Fibroblast of villous mesenchyme (primary cell): ENCODE measurements at regions not wholly inside any gene's neighbourhood (a gene's known extent, or its start where the extent isn't known, plus 50 kb on each side); places are given as distances from the start of the nearest gene placed in this dataset.

Source experiments
- DNase-seq: peaks from one replicate; pipeline ENCODE4 v3.0.0-alpha.2; 2010; ENCODE audit warnings: low read depth
- H3K4me3 ChIP-seq: 2 replicates; pipeline ENCODE4 v1.5.1; 2011; ENCODE audit warnings: low read depth, mild to moderate bottlenecking, low read length
- CTCF ChIP-seq: IDR thresholded peaks from 2 replicates; pipeline ENCODE4 v1.5.1; 2012; ENCODE audit warnings: low read depth, mild to moderate bottlenecking, low read length; ENCODE audit not compliant: insufficient read depth

DNA sequence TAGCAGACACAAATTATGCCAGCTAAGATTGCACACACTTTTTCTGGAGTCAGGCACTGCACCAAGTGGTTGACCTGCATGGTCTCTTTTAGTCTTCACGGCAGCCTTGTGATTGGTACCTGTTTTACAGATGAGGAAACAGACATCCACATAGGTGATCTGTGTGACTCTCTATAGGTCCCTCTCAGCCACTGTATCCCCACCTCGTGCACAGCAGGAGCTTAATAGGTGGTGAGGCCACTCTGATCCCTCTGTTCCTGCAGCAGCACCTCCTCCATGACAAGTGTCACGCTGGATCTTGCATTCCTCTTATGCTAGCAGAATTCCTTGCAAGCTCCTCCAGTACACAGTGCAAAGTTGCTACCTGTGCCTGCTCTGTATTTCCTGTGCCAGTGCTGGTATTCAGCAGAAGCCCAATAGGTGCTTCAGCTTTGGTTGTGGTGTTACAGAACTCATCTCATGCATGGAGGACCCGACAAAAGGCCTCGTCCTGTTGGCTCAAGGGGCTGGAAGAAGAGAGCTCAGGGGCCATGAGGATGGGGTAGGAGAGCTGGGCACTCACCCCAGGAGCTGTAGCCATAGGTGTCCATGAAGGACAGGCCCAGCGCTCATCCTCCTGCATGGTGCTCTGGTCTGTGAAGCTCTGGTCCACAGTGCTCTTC lies 546.7 kb downstream of the PTPRU start:
- no peak for TF ChIP-seq CTCF
- H3K4me3 ChIP-seq: no peak overlapping the region
- no peak for DNase-seq

- DNase-seq: no peak
- TF ChIP-seq CTCF: no peak
- no peak overlapping the region for H3K4me3 ChIP-seq
These were observed 542.8 kb downstream of the PTPRU start for GRCh38 chr1:29779146-29779545.

- no peak overlapping the region for H3K4me3 ChIP-seq
- TF ChIP-seq CTCF: no peak
- DNase-seq: no peak
These were observed 541.2 kb downstream of the PTPRU start for GRCh38 chr1:29777522-29777921.

DNA sequence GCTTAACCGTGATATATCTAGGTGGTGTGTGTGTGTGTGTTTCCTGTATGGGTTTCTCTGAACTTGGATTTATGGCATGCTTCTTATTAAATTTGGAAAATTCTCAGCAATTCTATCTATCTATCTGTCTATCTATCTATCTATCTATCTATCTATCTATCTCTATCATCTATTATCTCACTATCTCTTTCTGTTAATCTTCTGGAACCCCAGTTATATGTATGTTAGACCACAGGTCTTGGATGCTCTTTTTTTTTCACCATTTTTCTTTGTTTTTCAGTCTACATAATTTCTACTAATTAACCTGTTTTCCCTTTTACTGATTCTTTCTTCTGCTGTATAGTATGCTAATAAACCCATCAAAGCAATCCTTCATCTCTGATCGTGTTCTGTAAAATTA lies 538.0 kb downstream of the PTPRU start:
- H3K4me3 ChIP-seq: no peak overlapping the region
- DNase-seq: no peak
- no peak for TF ChIP-seq CTCF

DNA sequence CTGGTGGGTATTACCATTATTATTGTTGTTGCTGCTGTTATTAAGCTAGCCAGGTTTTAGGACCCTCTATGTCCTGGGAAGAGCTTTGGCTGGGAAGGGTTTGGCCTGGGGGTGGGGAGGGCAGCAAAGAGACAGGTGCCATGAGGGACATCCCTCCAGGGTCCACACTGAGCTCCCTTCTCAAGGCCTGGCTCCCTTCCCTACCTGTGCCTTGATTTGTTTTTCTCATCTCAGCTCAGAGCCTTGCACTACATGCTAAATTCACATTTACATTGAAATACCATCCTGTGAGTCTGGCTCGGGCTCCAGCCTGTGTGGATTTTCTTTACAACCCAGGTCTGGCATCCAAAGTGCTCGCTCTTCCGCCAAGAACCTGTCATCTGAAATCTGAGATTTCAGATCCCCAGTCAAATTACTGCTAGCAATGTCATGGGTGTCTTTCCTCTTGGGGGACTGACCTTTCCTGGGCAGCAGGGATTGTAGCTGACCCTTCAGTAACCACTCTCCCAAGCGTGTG lies 536.3 kb downstream of the PTPRU start:
- no peak overlapping the region for H3K4me3 ChIP-seq
- no peak for TF ChIP-seq CTCF
- no peak for DNase-seq

GRCh38 chr1:29767769-29768425 lies 531.6 kb downstream of the PTPRU start:
- TF ChIP-seq CTCF: no peak
- DNase-seq: no peak
- no peak overlapping the region for H3K4me3 ChIP-seq
